ENCODE measurements at regions not wholly inside any gene's neighbourhood (a gene's known extent, or its start where the extent isn't known, plus 50 kb on each side); places are given as distances from the start of the nearest gene placed in this dataset.

GRCh38 chr2:204049635-204050034 lies 113.1 kb downstream of the ICOS start:
- TF ChIP-seq CTCF (conservative IDR thresholded peaks at IDR 0.05 in 1 of 2, IDR thresholded peaks at IDR 0.05 in 1 of 2; ENCODE audit: low read depth in 1 of 2, low read length in 2 of 2) (no peak), EZH2 (IDR thresholded peaks at IDR 0.05; ENCODE audit: low read length, missing control alignments) (no peak)
